ENCODE measurements at regions not wholly inside any gene's neighbourhood (a gene's known extent, or its start where the extent isn't known, plus 50 kb on each side); places are given as distances from the start of the nearest gene placed in this dataset.
A peak's percentile ranks its signal among the peaks of the same experiment; 100 is the strongest.

DNA sequence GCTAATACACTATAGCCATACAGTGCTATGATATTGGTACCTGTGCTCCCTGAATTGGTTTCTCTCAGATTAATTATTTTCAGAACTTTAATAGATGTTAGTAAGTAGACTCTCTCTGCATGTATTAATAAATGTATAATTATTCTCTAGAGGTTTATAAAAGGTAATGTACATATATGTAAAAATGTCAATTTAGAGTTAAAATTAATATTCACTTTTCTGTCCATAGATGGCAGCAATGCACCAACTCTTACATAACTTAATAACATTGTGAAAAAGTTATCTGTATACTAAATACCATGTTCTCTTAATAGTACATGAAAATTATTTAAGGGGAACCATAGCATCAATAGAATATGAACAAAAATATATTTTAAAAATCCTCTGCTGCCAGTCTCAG lies 515.0 kb upstream of the KLHL1 start:
- H3K4me1 ChIP-seq (ENCODE audit: control insufficient read depth, insufficient read depth, low read length), result no peaks in the 10 kb centered on the region
- H3K27ac ChIP-seq (ENCODE audit: extremely low read depth, low read depth, low read length), result no peak overlapping the region
- no peak overlapping the region for H3K4me3 ChIP-seq (ENCODE audit: low read depth, low read length)
- peak; percentile 42 for TF ChIP-seq ZNF654 (tag by site-specific recombination; IDR thresholded peaks at IDR 0.05; ENCODE audit: low read depth)
- TF ChIP-seq, protein P1, sequence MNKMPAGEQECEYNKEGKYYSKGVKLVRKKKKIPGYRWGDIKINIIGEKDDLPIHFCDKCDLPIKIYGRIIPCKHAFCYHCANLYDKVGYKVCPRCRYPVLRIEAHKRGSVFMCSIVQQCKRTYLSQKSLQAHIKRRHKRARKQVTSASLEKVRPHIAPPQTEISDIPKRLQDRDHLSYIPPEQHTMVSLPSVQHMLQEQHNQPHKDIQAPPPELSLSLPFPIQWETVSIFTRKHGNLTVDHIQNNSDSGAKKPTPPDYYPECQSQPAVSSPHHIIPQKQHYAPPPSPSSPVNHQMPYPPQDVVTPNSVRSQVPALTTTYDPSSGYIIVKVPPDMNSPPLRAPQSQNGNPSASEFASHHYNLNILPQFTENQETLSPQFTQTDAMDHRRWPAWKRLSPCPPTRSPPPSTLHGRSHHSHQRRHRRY (tag by site-specific recombination; IDR thresholded peaks at IDR 0.05), result no peak
- CTCF ChIA-PET, result interaction anchor here (0.6 to 1.0 kb wide), 3 partner anchors 17 to 1354 kb away, joined by 3 to 6 read pairs (median 5); no protein-coding TSS in a partner anchor
- POLR2A ChIA-PET, result no interaction called here
- no peaks in the 10 kb centered on the region for H3K36me3 ChIP-seq (ENCODE audit: control insufficient read depth in 2 of 2, insufficient read depth in 1 of 2, low read length in 2 of 2)
- H3K9me3 ChIP-seq (ENCODE audit: control insufficient read depth, insufficient read depth, low read depth, low read length), result no peaks in the 10 kb centered on the region

DNA sequence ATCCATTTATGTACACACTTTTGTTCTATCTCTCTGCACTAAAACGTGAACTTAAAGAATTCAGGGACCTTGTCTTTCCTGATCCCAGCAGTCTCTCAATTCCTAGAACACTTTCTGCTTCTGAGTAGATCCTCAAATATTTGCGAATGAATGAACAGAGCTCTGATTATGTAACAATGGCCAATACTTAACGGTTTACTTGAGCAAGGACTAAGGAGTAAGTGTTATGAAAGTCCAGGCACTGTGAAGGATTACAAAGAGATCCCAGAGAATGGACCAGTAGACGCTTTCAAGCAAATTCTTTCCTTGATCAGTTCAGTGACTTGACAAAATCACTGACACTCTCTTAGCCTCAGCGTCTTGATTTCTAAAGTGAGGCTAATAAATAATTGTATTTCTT lies 514.5 kb upstream of the KLHL1 start:
- Histone ChIP-seq H3K4me3 (ENCODE audit: low read depth, low read length) (no peak overlapping the region), H3K4me1 (ENCODE audit: control insufficient read depth, insufficient read depth, low read length) (no peaks in the 10 kb centered on the region), H3K9me3 (ENCODE audit: control insufficient read depth, insufficient read depth, low read depth, low read length) (no peaks in the 10 kb centered on the region), H3K27ac (ENCODE audit: extremely low read depth, low read depth, low read length) (no peak overlapping the region), H3K36me3 (ENCODE audit: control insufficient read depth in 2 of 2, insufficient read depth in 1 of 2, low read length in 2 of 2) (no peaks in the 10 kb centered on the region)
- TF ChIP-seq, protein P2, sequence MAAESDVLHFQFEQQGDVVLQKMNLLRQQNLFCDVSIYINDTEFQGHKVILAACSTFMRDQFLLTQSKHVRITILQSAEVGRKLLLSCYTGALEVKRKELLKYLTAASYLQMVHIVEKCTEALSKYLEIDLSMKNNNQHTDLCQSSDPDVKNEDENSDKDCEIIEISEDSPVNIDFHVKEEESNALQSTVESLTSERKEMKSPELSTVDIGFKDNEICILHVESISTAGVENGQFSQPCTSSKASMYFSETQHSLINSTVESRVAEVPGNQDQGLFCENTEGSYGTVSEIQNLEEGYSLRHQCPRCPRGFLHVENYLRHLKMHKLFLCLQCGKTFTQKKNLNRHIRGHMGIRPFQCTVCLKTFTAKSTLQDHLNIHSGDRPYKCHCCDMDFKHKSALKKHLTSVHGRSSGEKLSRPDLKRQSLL (tag by site-specific recombination; IDR thresholded peaks at IDR 0.05), result no peak
- no peak for TF ChIP-seq ZNF426 (tag by site-specific recombination; IDR thresholded peaks at IDR 0.05)
- TF ChIP-seq ZNF423 (tag by site-specific recombination; IDR thresholded peaks at IDR 0.05), result no peak
- TF ChIP-seq ZNF302 (tag by site-specific recombination; IDR thresholded peaks at IDR 0.05; ENCODE audit: low read depth), result no peak
- TF ChIP-seq, protein P3, sequence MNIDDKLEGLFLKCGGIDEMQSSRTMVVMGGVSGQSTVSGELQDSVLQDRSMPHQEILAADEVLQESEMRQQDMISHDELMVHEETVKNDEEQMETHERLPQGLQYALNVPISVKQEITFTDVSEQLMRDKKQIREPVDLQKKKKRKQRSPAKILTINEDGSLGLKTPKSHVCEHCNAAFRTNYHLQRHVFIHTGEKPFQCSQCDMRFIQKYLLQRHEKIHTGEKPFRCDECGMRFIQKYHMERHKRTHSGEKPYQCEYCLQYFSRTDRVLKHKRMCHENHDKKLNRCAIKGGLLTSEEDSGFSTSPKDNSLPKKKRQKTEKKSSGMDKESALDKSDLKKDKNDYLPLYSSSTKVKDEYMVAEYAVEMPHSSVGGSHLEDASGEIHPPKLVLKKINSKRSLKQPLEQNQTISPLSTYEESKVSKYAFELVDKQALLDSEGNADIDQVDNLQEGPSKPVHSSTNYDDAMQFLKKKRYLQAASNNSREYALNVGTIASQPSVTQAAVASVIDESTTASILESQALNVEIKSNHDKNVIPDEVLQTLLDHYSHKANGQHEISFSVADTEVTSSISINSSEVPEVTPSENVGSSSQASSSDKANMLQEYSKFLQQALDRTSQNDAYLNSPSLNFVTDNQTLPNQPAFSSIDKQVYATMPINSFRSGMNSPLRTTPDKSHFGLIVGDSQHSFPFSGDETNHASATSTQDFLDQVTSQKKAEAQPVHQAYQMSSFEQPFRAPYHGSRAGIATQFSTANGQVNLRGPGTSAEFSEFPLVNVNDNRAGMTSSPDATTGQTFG (tag by site-specific recombination; IDR thresholded peaks at IDR 0.05; ENCODE audit: borderline replicate concordance), result no peak
- no peak for TF ChIP-seq ZNF600 (tag by site-specific recombination; IDR thresholded peaks at IDR 0.05)
- TF ChIP-seq ZNF548 (tag by site-specific recombination; IDR thresholded peaks at IDR 0.05), result no peak
- TF ChIP-seq MZF1 (tag by site-specific recombination; IDR thresholded peaks at IDR 0.05; ENCODE audit: borderline replicate concordance), result no peak
- TF ChIP-seq, protein P4, sequence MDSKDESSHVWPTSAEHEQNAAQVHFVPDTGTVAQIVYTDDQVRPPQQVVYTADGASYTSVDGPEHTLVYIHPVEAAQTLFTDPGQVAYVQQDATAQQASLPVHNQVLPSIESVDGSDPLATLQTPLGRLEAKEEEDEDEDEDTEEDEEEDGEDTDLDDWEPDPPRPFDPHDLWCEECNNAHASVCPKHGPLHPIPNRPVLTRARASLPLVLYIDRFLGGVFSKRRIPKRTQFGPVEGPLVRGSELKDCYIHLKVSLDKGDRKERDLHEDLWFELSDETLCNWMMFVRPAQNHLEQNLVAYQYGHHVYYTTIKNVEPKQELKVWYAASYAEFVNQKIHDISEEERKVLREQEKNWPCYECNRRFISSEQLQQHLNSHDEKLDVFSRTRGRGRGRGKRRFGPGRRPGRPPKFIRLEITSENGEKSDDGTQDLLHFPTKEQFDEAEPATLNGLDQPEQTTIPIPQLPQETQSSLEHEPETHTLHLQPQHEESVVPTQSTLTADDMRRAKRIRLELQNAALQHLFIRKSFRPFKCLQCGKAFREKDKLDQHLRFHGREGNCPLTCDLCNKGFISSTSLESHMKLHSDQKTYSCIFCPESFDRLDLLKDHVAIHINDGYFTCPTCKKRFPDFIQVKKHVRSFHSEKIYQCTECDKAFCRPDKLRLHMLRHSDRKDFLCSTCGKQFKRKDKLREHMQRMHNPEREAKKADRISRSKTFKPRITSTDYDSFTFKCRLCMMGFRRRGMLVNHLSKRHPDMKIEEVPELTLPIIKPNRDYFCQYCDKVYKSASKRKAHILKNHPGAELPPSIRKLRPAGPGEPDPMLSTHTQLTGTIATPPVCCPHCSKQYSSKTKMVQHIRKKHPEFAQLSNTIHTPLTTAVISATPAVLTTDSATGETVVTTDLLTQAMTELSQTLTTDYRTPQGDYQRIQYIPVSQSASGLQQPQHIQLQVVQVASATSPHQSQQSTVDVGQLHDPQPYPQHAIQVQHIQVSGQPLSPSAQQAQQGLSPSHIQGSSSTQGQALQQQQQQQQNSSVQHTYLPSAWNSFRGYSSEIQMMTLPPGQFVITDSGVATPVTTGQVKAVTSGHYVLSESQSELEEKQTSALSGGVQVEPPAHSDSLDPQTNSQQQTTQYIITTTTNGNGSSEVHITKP (tag by site-specific recombination; IDR thresholded peaks at IDR 0.05), result no peak
- TF ChIP-seq PRDM1 (tag by site-specific recombination; IDR thresholded peaks at IDR 0.05), result no peak
- TF ChIP-seq, protein P5, sequence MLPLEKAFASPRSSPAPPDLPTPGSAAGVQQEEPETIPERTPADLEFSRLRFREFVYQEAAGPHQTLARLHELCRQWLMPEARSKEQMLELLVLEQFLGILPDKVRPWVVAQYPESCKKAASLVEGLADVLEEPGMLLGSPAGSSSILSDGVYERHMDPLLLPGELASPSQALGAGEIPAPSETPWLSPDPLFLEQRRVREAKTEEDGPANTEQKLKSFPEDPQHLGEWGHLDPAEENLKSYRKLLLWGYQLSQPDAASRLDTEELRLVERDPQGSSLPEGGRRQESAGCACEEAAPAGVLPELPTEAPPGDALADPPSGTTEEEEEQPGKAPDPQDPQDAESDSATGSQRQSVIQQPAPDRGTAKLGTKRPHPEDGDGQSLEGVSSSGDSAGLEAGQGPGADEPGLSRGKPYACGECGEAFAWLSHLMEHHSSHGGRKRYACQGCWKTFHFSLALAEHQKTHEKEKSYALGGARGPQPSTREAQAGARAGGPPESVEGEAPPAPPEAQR (tag by site-specific recombination; IDR thresholded peaks at IDR 0.05), result no peak
- TF ChIP-seq, protein P6, sequence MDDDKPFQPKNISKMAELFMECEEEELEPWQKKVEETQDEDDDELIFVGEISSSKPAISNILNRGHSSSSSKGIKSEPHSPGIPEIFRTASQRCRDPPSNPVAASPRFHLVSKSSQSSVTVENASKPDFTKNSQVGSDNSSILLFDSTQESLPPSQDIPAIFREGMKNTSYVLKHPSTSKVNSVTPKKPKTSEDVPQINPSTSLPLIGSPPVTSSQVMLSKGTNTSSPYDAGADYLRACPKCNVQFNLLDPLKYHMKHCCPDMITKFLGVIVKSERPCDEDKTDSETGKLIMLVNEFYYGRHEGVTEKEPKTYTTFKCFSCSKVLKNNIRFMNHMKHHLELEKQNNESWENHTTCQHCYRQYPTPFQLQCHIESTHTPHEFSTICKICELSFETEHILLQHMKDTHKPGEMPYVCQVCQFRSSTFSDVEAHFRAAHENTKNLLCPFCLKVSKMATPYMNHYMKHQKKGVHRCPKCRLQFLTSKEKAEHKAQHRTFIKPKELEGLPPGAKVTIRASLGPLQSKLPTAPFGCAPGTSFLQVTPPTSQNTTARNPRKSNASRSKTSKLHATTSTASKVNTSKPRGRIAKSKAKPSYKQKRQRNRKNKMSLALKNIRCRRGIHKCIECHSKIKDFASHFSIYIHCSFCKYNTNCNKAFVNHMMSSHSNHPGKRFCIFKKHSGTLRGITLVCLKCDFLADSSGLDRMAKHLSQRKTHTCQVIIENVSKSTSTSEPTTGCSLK (tag by site-specific recombination; IDR thresholded peaks at IDR 0.05), result no peak
- no peak for TF ChIP-seq ZNF175 (tag by site-specific recombination; IDR thresholded peaks at IDR 0.05)
- TF ChIP-seq, protein P7, sequence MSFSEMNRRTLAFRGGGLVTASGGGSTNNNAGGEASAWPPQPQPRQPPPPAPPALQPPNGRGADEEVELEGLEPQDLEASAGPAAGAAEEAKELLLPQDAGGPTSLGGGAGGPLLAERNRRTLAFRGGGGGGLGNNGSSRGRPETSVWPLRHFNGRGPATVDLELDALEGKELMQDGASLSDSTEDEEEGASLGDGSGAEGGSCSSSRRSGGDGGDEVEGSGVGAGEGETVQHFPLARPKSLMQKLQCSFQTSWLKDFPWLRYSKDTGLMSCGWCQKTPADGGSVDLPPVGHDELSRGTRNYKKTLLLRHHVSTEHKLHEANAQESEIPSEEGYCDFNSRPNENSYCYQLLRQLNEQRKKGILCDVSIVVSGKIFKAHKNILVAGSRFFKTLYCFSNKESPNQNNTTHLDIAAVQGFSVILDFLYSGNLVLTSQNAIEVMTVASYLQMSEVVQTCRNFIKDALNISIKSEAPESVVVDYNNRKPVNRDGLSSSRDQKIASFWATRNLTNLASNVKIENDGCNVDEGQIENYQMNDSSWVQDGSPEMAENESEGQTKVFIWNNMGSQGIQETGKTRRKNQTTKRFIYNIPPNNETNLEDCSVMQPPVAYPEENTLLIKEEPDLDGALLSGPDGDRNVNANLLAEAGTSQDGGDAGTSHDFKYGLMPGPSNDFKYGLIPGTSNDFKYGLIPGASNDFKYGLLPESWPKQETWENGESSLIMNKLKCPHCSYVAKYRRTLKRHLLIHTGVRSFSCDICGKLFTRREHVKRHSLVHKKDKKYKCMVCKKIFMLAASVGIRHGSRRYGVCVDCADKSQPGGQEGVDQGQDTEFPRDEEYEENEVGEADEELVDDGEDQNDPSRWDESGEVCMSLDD (tag by site-specific recombination; IDR thresholded peaks at IDR 0.05), result no peak
- ChIA-PET POLR2A (no interaction called here), CTCF (interaction anchor here (0.6 to 1.0 kb wide), 3 partner anchors 17 to 1354 kb away, joined by 3 to 6 read pairs (median 5); no protein-coding TSS in a partner anchor)

Data from HEK293 (cell line).